ENCODE measurements at regions not wholly inside any gene's neighbourhood (a gene's known extent, or its start where the extent isn't known, plus 50 kb on each side); places are given as distances from the start of the nearest gene placed in this dataset.
"Not testable (repeated sequence)": the region's sequence is repeated elsewhere in the genome, so short reads cannot be mapped to it uniquely, and the experiment has no call there.

GRCh38 chr21:38088916-38089762, 167.7 kb upstream of the KCNJ15 start:
- H3K9me3 ChIP-seq, result no peaks in the 10 kb centered on the region
- no peak for DNase-seq
- ATAC-seq, result no peak

GRCh38 chr21:38089763-38090046, 167.1 kb upstream of the KCNJ15 start:
- no peaks in the 10 kb centered on the region for H3K4me1 ChIP-seq
- H3K36me3 ChIP-seq, result no peaks in the 10 kb centered on the region
- DNase-seq (no peak), ATAC-seq (no peak)
- H3K27ac ChIP-seq, result no peak overlapping the region
- peaks cover 11% of the 10 kb centered on the region for H3K27me3 ChIP-seq
- intact Hi-C loops (cut with DNase I), result no loop called here
- no peak for TF ChIP-seq CTCF (IDR thresholded peaks at IDR 0.05)
- H3K4me3 ChIP-seq, result no peak overlapping the region
- H3K9me3 ChIP-seq, result no peaks in the 10 kb centered on the region

More at GRCh38 chr21:38088916-38089762, 167.7 kb upstream of the KCNJ15 start:
- Histone ChIP-seq H3K4me3 (no peak overlapping the region), H3K4me1 (no peaks in the 10 kb centered on the region), H3K36me3 (no peaks in the 10 kb centered on the region), H3K27ac (no peak overlapping the region), H3K27me3 (peaks cover 6% of the 10 kb centered on the region)
- intact Hi-C loops (cut with DNase I), result no loop called here
- TF ChIP-seq CTCF (IDR thresholded peaks at IDR 0.05), result no peak

- H3K9me3 ChIP-seq; H3K36me3 ChIP-seq; DNase-seq; H3K27ac ChIP-seq; intact Hi-C loops (cut with DNase I); ATAC-seq; H3K4me1 ChIP-seq; H3K4me3 ChIP-seq: not testable (repeated sequence)
- H3K27me3 ChIP-seq, result peaks cover 11% of the 10 kb centered on the region
These were observed 165.7 kb upstream of the KCNJ15 start for GRCh38 chr21:38091061-38091460.

GRCh38 chr21:38092051-38092450, 164.7 kb upstream of the KCNJ15 start:
- no peak for TF ChIP-seq CTCF (IDR thresholded peaks at IDR 0.05)
- Histone ChIP-seq H3K36me3 (no peaks in the 10 kb centered on the region), H3K4me1 (no peaks in the 10 kb centered on the region), H3K4me3 (no peak overlapping the region), H3K27me3 (peaks cover 11% of the 10 kb centered on the region), H3K9me3 (no peaks in the 10 kb centered on the region), H3K27ac (no peak overlapping the region)
- ATAC-seq (no peak), DNase-seq (no peak)
- intact Hi-C loops (cut with DNase I), result no loop called here

GRCh38 chr21:38095220-38095619, 161.6 kb upstream of the KCNJ15 start:
- Histone ChIP-seq H3K4me1 (no peaks in the 10 kb centered on the region), H3K27ac (no peak overlapping the region), H3K36me3 (no peaks in the 10 kb centered on the region), H3K27me3 (peaks cover 12% of the 10 kb centered on the region), H3K9me3 (no peaks in the 10 kb centered on the region), H3K4me3 (no peak overlapping the region)
- intact Hi-C loops (cut with DNase I), result no loop called here
- no peak for TF ChIP-seq CTCF (IDR thresholded peaks at IDR 0.05)
- DNase-seq, result no peak
- no peak for ATAC-seq

GRCh38 chr21:38097789-38098188, 159.0 kb upstream of the KCNJ15 start:
- DNase-seq, result no peak
- no peak overlapping the region for H3K27ac ChIP-seq
- H3K4me1 ChIP-seq, result no peaks in the 10 kb centered on the region
- H3K27me3 ChIP-seq, result peaks cover 21% of the 10 kb centered on the region
- ATAC-seq, result no peak
- no peak overlapping the region for H3K4me3 ChIP-seq
- no peaks in the 10 kb centered on the region for H3K9me3 ChIP-seq
- H3K36me3 ChIP-seq, result no peaks in the 10 kb centered on the region
- intact Hi-C loops (cut with DNase I), result no loop called here
- no peak for TF ChIP-seq CTCF (IDR thresholded peaks at IDR 0.05)
